ENCODE measurements at regions not wholly inside any gene's neighbourhood (a gene's known extent, or its start where the extent isn't known, plus 50 kb on each side); places are given as distances from the start of the nearest gene placed in this dataset.

- no peaks in the 10 kb centered on the region for H3K79me2 ChIP-seq (ENCODE audit: control insufficient read depth in 1 of 2, insufficient read depth in 2 of 2, low read length in 2 of 2)
- H3K27me3 ChIP-seq (replicated peaks in 1 of 4; ENCODE audit: control insufficient read depth in 3 of 4, extremely low read depth in 1 of 4, insufficient read depth in 3 of 4, low read length in 3 of 4): no peaks in the 10 kb centered on the region
- no peaks in the 10 kb centered on the region for H3K23me2 ChIP-seq (ENCODE audit: low read depth, low read length)
- ChIA-PET POLR2A (ENCODE audit: partially characterized antibody) (interaction anchor here (1.0 to 1.9 kb wide), 4 partner anchors 8 to 47 kb away, joined by 3 to 7 read pairs (median 4); no protein-coding TSS in a partner anchor), CTCF (ENCODE audit: partially characterized antibody) (interaction anchor here (0.7 kb wide), 1 partner anchor 14 kb away, joined by 4 read pairs; no protein-coding TSS in a partner anchor)
- no peaks in the 10 kb centered on the region for H3K9me3 ChIP-seq (ENCODE audit: insufficient read depth in 2 of 2, low read depth in 1 of 2, low read length in 1 of 2)
- H2BK5ac ChIP-seq (ENCODE audit: low read depth, low read length): no peak overlapping the region
- no peak overlapping the region for H2BK120ac ChIP-seq (replicated peaks; ENCODE audit: low read depth, low read length)
- H2BK20ac ChIP-seq (ENCODE audit: low read length): no peak overlapping the region
- TF ChIP-seq RAD21 (IDR thresholded peaks at IDR 0.05 in 1 of 2, conservative IDR thresholded peaks at IDR 0.05 in 1 of 2; ENCODE audit: low read depth in 2 of 2, low read length in 2 of 2) (0 out of 4 replicates have a peak, but pooled peaks of 1 of the 2 experiments have one; percentile 3), E2F6 (IDR thresholded peaks at IDR 0.05) (no peak)
- H2AK5ac ChIP-seq (ENCODE audit: low read depth, low read length): no peak overlapping the region
- no peak overlapping the region for H2BK15ac ChIP-seq (ENCODE audit: low read length)
- H3K18ac ChIP-seq (ENCODE audit: extremely low read depth, low read length): no peak overlapping the region
- H4K5ac ChIP-seq (ENCODE audit: insufficient read length, low read depth, low read length): no peak overlapping the region
- H2BK12ac ChIP-seq (ENCODE audit: low read depth, low read length): no peak overlapping the region
- peaks cover 0 to 5% (median 0%) of the 10 kb centered on the region in 4 experiments; a peak in 1 of 8 replicates for H3K36me3 ChIP-seq (ENCODE audit: control insufficient read depth in 2 of 4, insufficient read depth in 4 of 4, low read length in 3 of 4)
- no peak overlapping the region for H3K4me2 ChIP-seq (ENCODE audit: insufficient read depth in 1 of 2, low read depth in 2 of 2, low read length in 2 of 2)
- no peak overlapping the region for H2AFZ ChIP-seq (ENCODE audit: low read length)
- peaks cover 0 to 2% of the 10 kb centered on the region in 2 experiments for H4K20me1 ChIP-seq (replicated peaks in 1 of 2; ENCODE audit: control insufficient read depth in 1 of 2, insufficient read depth in 2 of 2, low read length in 2 of 2)
- no peak overlapping the region for H4K91ac ChIP-seq (replicated peaks; ENCODE audit: insufficient read length, low read length)
- no peak overlapping the region for H3K4me3 ChIP-seq (ENCODE audit: extremely low read depth in 1 of 4, insufficient read depth in 2 of 4, low read depth in 3 of 4, low read length in 4 of 4)
- H3K4ac ChIP-seq (replicated peaks; ENCODE audit: insufficient read length, low read depth, low read length): no peak overlapping the region
- no peak overlapping the region for H3K14ac ChIP-seq (ENCODE audit: insufficient read length)
- no peak for DNase-seq (ENCODE audit: low read depth in 1 of 2, low spot score in 2 of 2)
- H3K27ac ChIP-seq (ENCODE audit: low read depth, low read length): no peak overlapping the region
- no peak overlapping the region for H3K9ac ChIP-seq (replicated peaks in 1 of 4; ENCODE audit: extremely low read depth in 1 of 4, low read depth in 3 of 4, low read length in 3 of 4)
- no peaks in the 10 kb centered on the region for H3K79me1 ChIP-seq (ENCODE audit: low read depth, low read length)
- WGBS, 2 experiments (ENCODE audit: extremely low coverage in 1 of 2, insufficient coverage in 1 of 2, insufficient read length in 1 of 2, insufficient replicate concordance in 2 of 2, low coverage in 1 of 2, low lambda C conversion rate in 2 of 2, missing lambda C conversion rate in 1 of 2): 93% methylated on average over 2 of the region's 2 CpGs; no CpG with 5 or more reads in 1 of the 2 experiments
- no peak overlapping the region for H3K23ac ChIP-seq (ENCODE audit: insufficient read length)
- H3K4me1 ChIP-seq (replicated peaks in 1 of 4; ENCODE audit: control insufficient read depth in 3 of 4, insufficient read depth in 4 of 4, low read length in 3 of 4): no peaks in the 10 kb centered on the region
- no peak overlapping the region for H3K56ac ChIP-seq (replicated peaks; ENCODE audit: insufficient read length, low read depth, low read length)
- H4K8ac ChIP-seq (ENCODE audit: extremely low read depth, insufficient read depth, low read length): no peak overlapping the region
- FAIRE-seq: peak; percentile 36
Measured at GRCh38 chr2:64298161-64298560, 153.9 kb upstream of the PELI1 start.

All from H1 (cell line).